ENCODE measurements at regions not wholly inside any gene's neighbourhood (a gene's known extent, or its start where the extent isn't known, plus 50 kb on each side); places are given as distances from the start of the nearest gene placed in this dataset.

DNA sequence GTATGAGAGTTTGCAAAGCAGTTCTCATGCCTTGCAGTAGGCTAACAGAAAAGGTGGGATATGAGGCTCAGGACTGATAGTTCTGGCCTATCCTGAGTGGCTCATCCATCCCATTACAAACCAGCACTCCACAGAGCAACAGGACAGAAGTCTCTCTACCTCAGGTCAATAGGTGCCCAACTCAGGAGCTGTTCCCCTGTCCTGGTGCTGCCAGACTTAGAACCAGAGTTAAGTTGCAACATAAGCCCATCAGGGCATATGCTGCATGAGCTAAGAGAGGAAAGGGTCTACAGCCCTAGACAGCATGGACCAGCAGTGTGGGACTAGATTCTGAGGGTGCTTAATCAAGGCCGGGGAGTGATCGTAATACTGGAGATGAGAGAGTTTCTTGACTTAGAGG, 104.8 kb upstream of the ECI2 start:
- TF ChIP-seq EP300 (conservative IDR thresholded peaks at IDR 0.05; ENCODE audit: poor library complexity, severe bottlenecking): no peak
- TF ChIP-seq, protein P1, sequence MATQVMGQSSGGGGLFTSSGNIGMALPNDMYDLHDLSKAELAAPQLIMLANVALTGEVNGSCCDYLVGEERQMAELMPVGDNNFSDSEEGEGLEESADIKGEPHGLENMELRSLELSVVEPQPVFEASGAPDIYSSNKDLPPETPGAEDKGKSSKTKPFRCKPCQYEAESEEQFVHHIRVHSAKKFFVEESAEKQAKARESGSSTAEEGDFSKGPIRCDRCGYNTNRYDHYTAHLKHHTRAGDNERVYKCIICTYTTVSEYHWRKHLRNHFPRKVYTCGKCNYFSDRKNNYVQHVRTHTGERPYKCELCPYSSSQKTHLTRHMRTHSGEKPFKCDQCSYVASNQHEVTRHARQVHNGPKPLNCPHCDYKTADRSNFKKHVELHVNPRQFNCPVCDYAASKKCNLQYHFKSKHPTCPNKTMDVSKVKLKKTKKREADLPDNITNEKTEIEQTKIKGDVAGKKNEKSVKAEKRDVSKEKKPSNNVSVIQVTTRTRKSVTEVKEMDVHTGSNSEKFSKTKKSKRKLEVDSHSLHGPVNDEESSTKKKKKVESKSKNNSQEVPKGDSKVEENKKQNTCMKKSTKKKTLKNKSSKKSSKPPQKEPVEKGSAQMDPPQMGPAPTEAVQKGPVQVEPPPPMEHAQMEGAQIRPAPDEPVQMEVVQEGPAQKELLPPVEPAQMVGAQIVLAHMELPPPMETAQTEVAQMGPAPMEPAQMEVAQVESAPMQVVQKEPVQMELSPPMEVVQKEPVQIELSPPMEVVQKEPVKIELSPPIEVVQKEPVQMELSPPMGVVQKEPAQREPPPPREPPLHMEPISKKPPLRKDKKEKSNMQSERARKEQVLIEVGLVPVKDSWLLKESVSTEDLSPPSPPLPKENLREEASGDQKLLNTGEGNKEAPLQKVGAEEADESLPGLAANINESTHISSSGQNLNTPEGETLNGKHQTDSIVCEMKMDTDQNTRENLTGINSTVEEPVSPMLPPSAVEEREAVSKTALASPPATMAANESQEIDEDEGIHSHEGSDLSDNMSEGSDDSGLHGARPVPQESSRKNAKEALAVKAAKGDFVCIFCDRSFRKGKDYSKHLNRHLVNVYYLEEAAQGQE (IDR thresholded peaks at IDR 0.05; ENCODE audit: borderline replicate concordance): no peak
- no peak for TF ChIP-seq POLR2AphosphoS5 (IDR thresholded peaks at IDR 0.05)
- no peak for TF ChIP-seq TAF1 (IDR thresholded peaks at IDR 0.05; ENCODE audit: low read depth)
- TF ChIP-seq EZH2 (IDR thresholded peaks at IDR 0.05; ENCODE audit: borderline replicate concordance, insufficient read depth, low read length, poor library complexity, severe bottlenecking): no peak
- TF ChIP-seq, protein P2, sequence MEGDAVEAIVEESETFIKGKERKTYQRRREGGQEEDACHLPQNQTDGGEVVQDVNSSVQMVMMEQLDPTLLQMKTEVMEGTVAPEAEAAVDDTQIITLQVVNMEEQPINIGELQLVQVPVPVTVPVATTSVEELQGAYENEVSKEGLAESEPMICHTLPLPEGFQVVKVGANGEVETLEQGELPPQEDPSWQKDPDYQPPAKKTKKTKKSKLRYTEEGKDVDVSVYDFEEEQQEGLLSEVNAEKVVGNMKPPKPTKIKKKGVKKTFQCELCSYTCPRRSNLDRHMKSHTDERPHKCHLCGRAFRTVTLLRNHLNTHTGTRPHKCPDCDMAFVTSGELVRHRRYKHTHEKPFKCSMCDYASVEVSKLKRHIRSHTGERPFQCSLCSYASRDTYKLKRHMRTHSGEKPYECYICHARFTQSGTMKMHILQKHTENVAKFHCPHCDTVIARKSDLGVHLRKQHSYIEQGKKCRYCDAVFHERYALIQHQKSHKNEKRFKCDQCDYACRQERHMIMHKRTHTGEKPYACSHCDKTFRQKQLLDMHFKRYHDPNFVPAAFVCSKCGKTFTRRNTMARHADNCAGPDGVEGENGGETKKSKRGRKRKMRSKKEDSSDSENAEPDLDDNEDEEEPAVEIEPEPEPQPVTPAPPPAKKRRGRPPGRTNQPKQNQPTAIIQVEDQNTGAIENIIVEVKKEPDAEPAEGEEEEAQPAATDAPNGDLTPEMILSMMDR (IDR thresholded peaks at IDR 0.05; ENCODE audit: poor library complexity, severe bottlenecking): no peak
- H3K27ac ChIP-seq (ENCODE audit: low read length): no peak overlapping the region
- no peaks in the 10 kb centered on the region for H3K9me2 ChIP-seq (ENCODE audit: insufficient read depth, low read length)
- H3K9me3 ChIP-seq (ENCODE audit: low read length): no peaks in the 10 kb centered on the region
- no peak overlapping the region for H3K4me2 ChIP-seq (ENCODE audit: low read length)
- H2AFZ ChIP-seq (ENCODE audit: low read depth, low read length): no peak overlapping the region
- H3K79me2 ChIP-seq (replicated peaks; ENCODE audit: insufficient read depth, low read length): no peaks in the 10 kb centered on the region
- H4K20me1 ChIP-seq (ENCODE audit: insufficient read depth): no peaks in the 10 kb centered on the region
- no peaks in the 10 kb centered on the region for H3K36me3 ChIP-seq (ENCODE audit: insufficient read depth, low read length)
- no peak overlapping the region for H3K4me3 ChIP-seq (ENCODE audit: low read length)
- no peaks in the 10 kb centered on the region for H3K27me3 ChIP-seq (ENCODE audit: insufficient read depth, low read depth, low read length)
- no peaks in the 10 kb centered on the region for H3F3A ChIP-seq (ENCODE audit: insufficient read depth, low read length, poor library complexity, severe bottlenecking)
- H3K9ac ChIP-seq (ENCODE audit: low read length): no peak overlapping the region

DNA sequence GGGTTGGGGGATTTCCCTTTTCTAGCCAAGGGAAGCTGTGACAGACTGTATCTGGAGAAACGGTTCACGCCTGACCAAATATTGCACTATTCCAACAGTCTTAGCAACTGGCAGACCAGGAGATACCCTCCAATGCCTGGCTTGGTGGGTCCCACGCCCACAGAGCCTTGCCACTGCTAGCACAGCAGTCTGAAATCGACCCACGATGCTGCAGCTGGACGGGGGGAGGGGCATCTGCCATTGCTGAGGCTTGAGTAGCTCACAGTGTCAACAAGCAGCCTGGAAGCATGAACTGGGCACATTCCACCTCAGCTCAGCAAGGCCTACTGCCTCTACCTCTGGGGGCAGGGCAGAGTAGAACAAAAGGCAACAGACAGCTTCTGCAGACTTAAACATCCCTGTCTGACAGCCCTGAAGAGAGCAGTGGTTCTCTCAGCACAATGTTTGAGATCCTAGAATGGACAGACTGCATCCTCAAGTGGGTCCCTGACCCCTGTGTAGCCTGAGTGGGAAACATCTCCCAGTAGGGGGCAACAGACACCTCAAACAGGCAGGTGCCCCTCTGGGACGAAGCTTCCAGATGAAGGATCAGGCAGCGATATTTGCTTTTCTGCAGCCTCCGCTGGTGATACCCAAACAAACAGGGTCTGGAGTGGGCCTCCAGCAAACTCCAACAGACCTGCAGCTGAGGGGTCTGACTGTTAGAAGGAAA, 89.9 kb upstream of the ECI2 start:
- Histone ChIP-seq H3K27ac (ENCODE audit: low read length) (no peak overlapping the region), H4K20me1 (ENCODE audit: insufficient read depth) (no peaks in the 10 kb centered on the region), H3K9ac (ENCODE audit: low read length) (no peak overlapping the region), H3K4me2 (ENCODE audit: low read length) (no peak overlapping the region), H3K79me2 (replicated peaks; ENCODE audit: insufficient read depth, low read length) (no peaks in the 10 kb centered on the region), H2AFZ (ENCODE audit: low read depth, low read length) (no peak overlapping the region), H3K9me2 (ENCODE audit: insufficient read depth, low read length) (no peaks in the 10 kb centered on the region), H3K27me3 (ENCODE audit: insufficient read depth, low read depth, low read length) (no peaks in the 10 kb centered on the region), H3F3A (ENCODE audit: insufficient read depth, low read length, poor library complexity, severe bottlenecking) (no peaks in the 10 kb centered on the region), H3K9me3 (ENCODE audit: low read length) (no peaks in the 10 kb centered on the region), H3K4me3 (ENCODE audit: low read length) (no peak overlapping the region), H3K36me3 (ENCODE audit: insufficient read depth, low read length) (no peaks in the 10 kb centered on the region)
- TF ChIP-seq RAD21 (conservative IDR thresholded peaks at IDR 0.05): no peak
- TF ChIP-seq SMC3 (conservative IDR thresholded peaks at IDR 0.05; ENCODE audit: poor library complexity): no peak
- no peak for TF ChIP-seq MXI1 (conservative IDR thresholded peaks at IDR 0.05; ENCODE audit: poor library complexity, severe bottlenecking)
- no peak for TF ChIP-seq POLR2AphosphoS5 (IDR thresholded peaks at IDR 0.05)
- no peak for TF ChIP-seq EP300 (conservative IDR thresholded peaks at IDR 0.05; ENCODE audit: poor library complexity, severe bottlenecking)
- TF ChIP-seq, protein P1 (IDR thresholded peaks at IDR 0.05; ENCODE audit: borderline replicate concordance): no peak
- TF ChIP-seq, protein P2 (IDR thresholded peaks at IDR 0.05; ENCODE audit: poor library complexity, severe bottlenecking): no peak
- TF ChIP-seq TAF1 (IDR thresholded peaks at IDR 0.05; ENCODE audit: low read depth): no peak
- TF ChIP-seq EZH2 (IDR thresholded peaks at IDR 0.05; ENCODE audit: borderline replicate concordance, insufficient read depth, low read length, poor library complexity, severe bottlenecking): no peak
